OCI-M1 (cell line): ENCODE measurements at regions not wholly inside any gene's neighbourhood (a gene's known extent, or its start where the extent isn't known, plus 50 kb on each side); places are given as distances from the start of the nearest gene placed in this dataset.
"Not testable (repeated sequence)": the region's sequence is repeated elsewhere in the genome, so short reads cannot be mapped to it uniquely, and the experiment has no call there.

Source experiments
- DNase-seq: peaks from one replicate; lab custom pipeline; 2025; lab: John Stamatoyannopoulos, UW

GRCh38 chr1:223023863-223024262 is 119.2 kb downstream of the TLR5 start:
- no peak for DNase-seq

GRCh38 chr1:223024486-223024885 is 118.6 kb downstream of the TLR5 start:
- DNase-seq: not testable (repeated sequence)

- DNase-seq: not testable (repeated sequence)
Observed at GRCh38 chr1:223025190-223025734, 117.8 kb downstream of the TLR5 start.

GRCh38 chr1:223026639-223027038 is 116.4 kb downstream of the TLR5 start:
- not testable (repeated sequence) for DNase-seq

- DNase-seq: no peak
Observed at GRCh38 chr1:223029985-223030769, 112.9 kb downstream of the TLR5 start.

GRCh38 chr1:223030871-223031400 is 112.1 kb downstream of the TLR5 start:
- no peak for DNase-seq

- no peak for DNase-seq
Observed at GRCh38 chr1:223031733-223032601, 111.1 kb downstream of the TLR5 start.

GRCh38 chr1:223033658-223034057 is 109.4 kb downstream of the TLR5 start:
- peak; percentile 20 for DNase-seq

- DNase-seq: no peak
Observed at GRCh38 chr1:223034270-223034798, 108.7 kb downstream of the TLR5 start.

- DNase-seq: peak; percentile 58
Observed at GRCh38 chr1:223035724-223036478, 107.1 kb downstream of the TLR5 start.

GRCh38 chr1:223036479-223036845 is 106.6 kb downstream of the TLR5 start:
- DNase-seq: no peak

- DNase-seq: no peak
Observed at GRCh38 chr1:223037845-223038244, 105.2 kb downstream of the TLR5 start.

- DNase-seq: no peak
Observed at GRCh38 chr1:223038288-223039006, 104.6 kb downstream of the TLR5 start.

- DNase-seq: no peak
Observed at GRCh38 chr1:223039990-223040389, 103.1 kb downstream of the TLR5 start.

GRCh38 chr1:223041481-223041880 is 101.6 kb downstream of the TLR5 start:
- DNase-seq: no peak

GRCh38 chr1:223045164-223045957 is 97.7 kb downstream of the TLR5 start:
- no peak for DNase-seq

GRCh38 chr1:223046011-223046410 is 97.0 kb downstream of the TLR5 start:
- no peak for DNase-seq

GRCh38 chr1:223046463-223046862 is 96.6 kb downstream of the TLR5 start:
- not testable (repeated sequence) for DNase-seq

GRCh38 chr1:223048026-223048425 is 95.0 kb downstream of the TLR5 start:
- DNase-seq: no peak

GRCh38 chr1:223052462-223052861 is 90.6 kb downstream of the TLR5 start:
- DNase-seq: no peak
